ENCODE measurements at regions not wholly inside any gene's neighbourhood (a gene's known extent, or its start where the extent isn't known, plus 50 kb on each side); places are given as distances from the start of the nearest gene placed in this dataset.

- TF ChIP-seq EZH2 (IDR thresholded peaks at IDR 0.05) (no peak), CTCF (IDR thresholded peaks at IDR 0.05) (no peak), EZH2phosphoT487 (IDR thresholded peaks at IDR 0.05) (no peak)
These were observed 165.9 kb downstream of the IL15 start for GRCh38 chr4:141802333-141802732.
